NT2/D1 (cell line): ENCODE measurements at regions not wholly inside any gene's neighbourhood (a gene's known extent, or its start where the extent isn't known, plus 50 kb on each side); places are given as distances from the start of the nearest gene placed in this dataset.

ENCODE experiments used
- SUZ12 ChIP-seq: IDR thresholded peaks from 2 replicates; pipeline ENCODE4 v1.6.1; 2011; ENCODE audit not compliant: insufficient read length, insufficient read depth; ENCODE audit errors: extremely low read depth
- ZNF274 ChIP-seq: IDR thresholded peaks from 2 replicates; pipeline ENCODE4 v1.6.1; 2011; ENCODE audit warnings: mild to moderate bottlenecking, low read depth, low read length

GRCh38 chr6:50217841-50218240, 168.1 kb upstream of the DEFB112 start:
- no peak for TF ChIP-seq SUZ12
- no peak for TF ChIP-seq ZNF274
